ENCODE measurements at regions not wholly inside any gene's neighbourhood (a gene's known extent, or its start where the extent isn't known, plus 50 kb on each side); places are given as distances from the start of the nearest gene placed in this dataset.

DNA sequence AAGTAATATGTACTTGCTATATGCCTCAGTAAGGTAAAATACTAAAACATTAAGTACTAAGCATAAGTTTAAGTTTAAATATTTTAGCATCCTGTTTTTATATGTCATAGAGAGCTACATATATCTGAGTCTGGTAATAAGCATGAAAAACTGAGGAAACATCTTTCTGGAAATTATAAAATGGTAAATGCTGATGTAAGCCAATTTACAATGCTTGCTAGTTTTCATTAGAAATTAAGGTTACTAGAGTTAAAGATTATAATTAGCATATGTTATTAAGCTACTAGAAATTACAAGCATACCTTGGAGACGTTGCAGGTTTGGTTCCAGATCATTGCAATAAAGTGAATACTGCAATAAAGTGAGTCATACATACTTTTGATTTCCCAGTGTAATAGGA lies 477.0 kb upstream of the LRRC7 start:
- TF ChIP-seq, protein P1, sequence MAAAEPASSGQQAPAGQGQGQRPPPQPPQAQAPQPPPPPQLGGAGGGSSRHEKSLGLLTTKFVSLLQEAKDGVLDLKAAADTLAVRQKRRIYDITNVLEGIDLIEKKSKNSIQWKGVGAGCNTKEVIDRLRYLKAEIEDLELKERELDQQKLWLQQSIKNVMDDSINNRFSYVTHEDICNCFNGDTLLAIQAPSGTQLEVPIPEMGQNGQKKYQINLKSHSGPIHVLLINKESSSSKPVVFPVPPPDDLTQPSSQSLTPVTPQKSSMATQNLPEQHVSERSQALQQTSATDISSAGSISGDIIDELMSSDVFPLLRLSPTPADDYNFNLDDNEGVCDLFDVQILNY (CRISPR knock-in tag; IDR thresholded peaks at IDR 0.05), result no peak
- TF ChIP-seq, protein P2, sequence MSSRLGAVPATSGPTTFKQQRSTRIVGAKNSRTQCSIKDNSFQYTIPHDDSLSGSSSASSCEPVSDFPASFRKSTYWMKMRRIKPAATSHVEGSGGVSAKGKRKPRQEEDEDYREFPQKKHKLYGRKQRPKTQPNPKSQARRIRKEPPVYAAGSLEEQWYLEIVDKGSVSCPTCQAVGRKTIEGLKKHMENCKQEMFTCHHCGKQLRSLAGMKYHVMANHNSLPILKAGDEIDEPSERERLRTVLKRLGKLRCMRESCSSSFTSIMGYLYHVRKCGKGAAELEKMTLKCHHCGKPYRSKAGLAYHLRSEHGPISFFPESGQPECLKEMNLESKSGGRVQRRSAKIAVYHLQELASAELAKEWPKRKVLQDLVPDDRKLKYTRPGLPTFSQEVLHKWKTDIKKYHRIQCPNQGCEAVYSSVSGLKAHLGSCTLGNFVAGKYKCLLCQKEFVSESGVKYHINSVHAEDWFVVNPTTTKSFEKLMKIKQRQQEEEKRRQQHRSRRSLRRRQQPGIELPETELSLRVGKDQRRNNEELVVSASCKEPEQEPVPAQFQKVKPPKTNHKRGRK (CRISPR knock-in tag; IDR thresholded peaks at IDR 0.05; ENCODE audit: borderline replicate concordance), result no peak
- TF ChIP-seq, protein P3, sequence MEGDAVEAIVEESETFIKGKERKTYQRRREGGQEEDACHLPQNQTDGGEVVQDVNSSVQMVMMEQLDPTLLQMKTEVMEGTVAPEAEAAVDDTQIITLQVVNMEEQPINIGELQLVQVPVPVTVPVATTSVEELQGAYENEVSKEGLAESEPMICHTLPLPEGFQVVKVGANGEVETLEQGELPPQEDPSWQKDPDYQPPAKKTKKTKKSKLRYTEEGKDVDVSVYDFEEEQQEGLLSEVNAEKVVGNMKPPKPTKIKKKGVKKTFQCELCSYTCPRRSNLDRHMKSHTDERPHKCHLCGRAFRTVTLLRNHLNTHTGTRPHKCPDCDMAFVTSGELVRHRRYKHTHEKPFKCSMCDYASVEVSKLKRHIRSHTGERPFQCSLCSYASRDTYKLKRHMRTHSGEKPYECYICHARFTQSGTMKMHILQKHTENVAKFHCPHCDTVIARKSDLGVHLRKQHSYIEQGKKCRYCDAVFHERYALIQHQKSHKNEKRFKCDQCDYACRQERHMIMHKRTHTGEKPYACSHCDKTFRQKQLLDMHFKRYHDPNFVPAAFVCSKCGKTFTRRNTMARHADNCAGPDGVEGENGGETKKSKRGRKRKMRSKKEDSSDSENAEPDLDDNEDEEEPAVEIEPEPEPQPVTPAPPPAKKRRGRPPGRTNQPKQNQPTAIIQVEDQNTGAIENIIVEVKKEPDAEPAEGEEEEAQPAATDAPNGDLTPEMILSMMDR (IDR thresholded peaks at IDR 0.05), result no peak
- TF ChIP-seq SP1 (CRISPR knock-in tag; conservative IDR thresholded peaks at IDR 0.05), result no peak
- TF ChIP-seq, protein P4, sequence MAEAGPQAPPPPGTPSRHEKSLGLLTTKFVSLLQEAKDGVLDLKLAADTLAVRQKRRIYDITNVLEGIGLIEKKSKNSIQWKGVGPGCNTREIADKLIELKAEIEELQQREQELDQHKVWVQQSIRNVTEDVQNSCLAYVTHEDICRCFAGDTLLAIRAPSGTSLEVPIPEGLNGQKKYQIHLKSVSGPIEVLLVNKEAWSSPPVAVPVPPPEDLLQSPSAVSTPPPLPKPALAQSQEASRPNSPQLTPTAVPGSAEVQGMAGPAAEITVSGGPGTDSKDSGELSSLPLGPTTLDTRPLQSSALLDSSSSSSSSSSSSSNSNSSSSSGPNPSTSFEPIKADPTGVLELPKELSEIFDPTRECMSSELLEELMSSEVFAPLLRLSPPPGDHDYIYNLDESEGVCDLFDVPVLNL (CRISPR knock-in tag; IDR thresholded peaks at IDR 0.05; ENCODE audit: borderline replicate concordance, low read depth), result no peak
- no peak for TF ChIP-seq NR3C1 (CRISPR knock-in tag; conservative IDR thresholded peaks at IDR 0.05; ENCODE audit: low read depth)

Measured in WTC11 (cell line).